Kidney (tissue), 13 donors: ENCODE measurements at regions not wholly inside any gene's neighbourhood (a gene's known extent, or its start where the extent isn't known, plus 50 kb on each side); places are given as distances from the start of the nearest gene placed in this dataset.

Source experiments
- DNase-seq, 5 donors: peaks; one replicate each; pipeline ENCODE4 v3.0.0-alpha.2; 2013 to 2020
- FAIRE-seq: peaks from 2 replicates; lab custom pipeline; 2012; peaks lifted over from hg19 to GRCh38; lab: Jason Lieb, UNC
- H3K27ac ChIP-seq, 2 donors: one replicate each; pipeline ENCODE4 v1.7.0; 2013; ENCODE audit warnings: low read depth in 2 of 2, low read length in 2 of 2, inconsistent platforms in 1 of 2
- H3K27me3 ChIP-seq: one replicate; pipeline ENCODE4 v1.7.1; 2013; ENCODE audit warnings: low read length, inconsistent platforms; ENCODE audit not compliant: control insufficient read depth, insufficient read depth
- H3K36me3 ChIP-seq, 3 donors: one replicate each; pipeline versions ENCODE4 v1.7.0 to v1.7.1; 2013; ENCODE audit warnings: low read length in 3 of 3, control low read depth in 1 of 3, inconsistent platforms in 1 of 3; ENCODE audit not compliant: insufficient read depth in 3 of 3, control insufficient read depth in 2 of 3
- H3K4me1 ChIP-seq, 3 donors: one replicate each; pipeline versions ENCODE4 v1.7.0 to v1.7.1; 2013; ENCODE audit warnings: low read length in 3 of 3, inconsistent platforms in 1 of 3, low read depth in 1 of 3; ENCODE audit not compliant: control insufficient read depth in 2 of 3, insufficient read depth in 2 of 3
- H3K4me3 ChIP-seq, 3 donors: one replicate each; pipeline versions ENCODE4 v1.7.0 to v1.8.1; 2013; ENCODE audit warnings: low read length in 3 of 3, control low read depth in 1 of 3, inconsistent platforms in 1 of 3
- H3K9ac ChIP-seq, 3 donors: one replicate each; pipeline versions ENCODE4 v1.7.0 to v1.7.1; 2013; ENCODE audit warnings: low read length in 3 of 3, control low read depth in 1 of 3, inconsistent platforms in 1 of 3
- H3K9me3 ChIP-seq, 3 donors: one replicate each; pipeline versions ENCODE4 v1.7.0 to v1.7.1; 2013; ENCODE audit warnings: low read length in 3 of 3, control low read depth in 1 of 3, inconsistent platforms in 1 of 3; ENCODE audit not compliant: control insufficient read depth in 2 of 3, insufficient read depth in 1 of 3
- intact Hi-C: fragments of 100-400 bp; cut with DNase I; formaldehyde crosslinking; loops from one replicate; pipeline ENCODE4 v1.11.1; 2022
- TF ChIP-seq, protein P1 (sequence below): IDR thresholded peaks from 3 replicates; pipeline ENCODE4 v1.5.1; 2012; ENCODE audit warnings: mild to moderate bottlenecking, moderate library complexity, borderline replicate concordance; ENCODE audit not compliant: insufficient read depth; ENCODE audit errors: extremely low read depth
- donor health status: control.
- donor health status: control.
- donor health status: control.
- donor health status: control.
- donor health status: control.
- donor health status: DM: yes; HTN: yes; CAD: no.
- donor health status: Normal renal cell carcinoma (clear cell type).

DNA sequence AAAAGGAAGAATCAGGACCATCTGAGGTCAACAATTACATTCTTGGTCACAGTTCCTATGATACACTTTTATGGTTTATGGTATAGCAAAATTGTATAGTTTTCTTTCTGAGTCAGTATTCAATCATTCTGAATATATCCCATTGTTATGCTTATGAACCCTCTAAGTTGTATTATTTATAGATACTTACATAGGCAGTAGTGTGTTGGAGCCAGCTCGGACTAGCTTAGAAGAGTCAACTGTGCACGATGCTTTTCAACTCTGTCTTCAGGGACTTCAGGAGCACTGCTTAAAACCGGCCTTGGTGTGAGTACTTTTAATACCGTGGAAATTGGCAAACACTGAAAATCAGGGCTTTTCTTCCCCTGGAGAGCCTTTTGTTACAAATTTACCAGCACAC lies 215.7 kb downstream of the IKZF2 start:
- H3K4me1 ChIP-seq, result no peaks in the 10 kb centered on the region
- intact Hi-C loops, result no loop called here
- DNase-seq (no peak), FAIRE-seq (no peak)
- H3K27me3 ChIP-seq, result no peaks in the 10 kb centered on the region
- no peak overlapping the region for H3K4me3 ChIP-seq
- no peak overlapping the region for H3K27ac ChIP-seq
- H3K36me3 ChIP-seq, result no peaks in the 10 kb centered on the region
- TF ChIP-seq, protein P1, sequence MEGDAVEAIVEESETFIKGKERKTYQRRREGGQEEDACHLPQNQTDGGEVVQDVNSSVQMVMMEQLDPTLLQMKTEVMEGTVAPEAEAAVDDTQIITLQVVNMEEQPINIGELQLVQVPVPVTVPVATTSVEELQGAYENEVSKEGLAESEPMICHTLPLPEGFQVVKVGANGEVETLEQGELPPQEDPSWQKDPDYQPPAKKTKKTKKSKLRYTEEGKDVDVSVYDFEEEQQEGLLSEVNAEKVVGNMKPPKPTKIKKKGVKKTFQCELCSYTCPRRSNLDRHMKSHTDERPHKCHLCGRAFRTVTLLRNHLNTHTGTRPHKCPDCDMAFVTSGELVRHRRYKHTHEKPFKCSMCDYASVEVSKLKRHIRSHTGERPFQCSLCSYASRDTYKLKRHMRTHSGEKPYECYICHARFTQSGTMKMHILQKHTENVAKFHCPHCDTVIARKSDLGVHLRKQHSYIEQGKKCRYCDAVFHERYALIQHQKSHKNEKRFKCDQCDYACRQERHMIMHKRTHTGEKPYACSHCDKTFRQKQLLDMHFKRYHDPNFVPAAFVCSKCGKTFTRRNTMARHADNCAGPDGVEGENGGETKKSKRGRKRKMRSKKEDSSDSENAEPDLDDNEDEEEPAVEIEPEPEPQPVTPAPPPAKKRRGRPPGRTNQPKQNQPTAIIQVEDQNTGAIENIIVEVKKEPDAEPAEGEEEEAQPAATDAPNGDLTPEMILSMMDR, result no peak
- no peaks in the 10 kb centered on the region for H3K9me3 ChIP-seq
- no peak overlapping the region for H3K9ac ChIP-seq

DNA sequence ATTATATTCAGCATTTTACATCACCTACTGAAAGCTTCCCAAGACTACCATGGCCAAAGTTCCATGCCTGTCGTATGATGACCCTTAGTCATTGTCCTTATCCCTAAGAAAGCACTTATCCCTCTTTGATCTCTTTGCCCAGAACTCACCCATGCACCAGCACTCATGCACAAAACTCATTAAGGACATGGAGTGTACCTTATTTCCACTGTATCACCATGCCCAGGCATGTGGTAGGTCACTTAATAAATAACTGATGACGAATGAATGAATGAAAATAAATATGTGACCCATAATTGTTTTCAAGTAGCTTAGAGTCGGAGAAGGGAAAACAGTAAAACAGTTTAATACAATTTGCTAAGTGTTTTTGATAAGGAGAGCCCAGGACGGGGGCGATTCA lies 220.1 kb downstream of the IKZF2 start:
- TF ChIP-seq, protein P1, result no peak
- H3K27ac ChIP-seq, result no peak overlapping the region
- peaks cover 0 to 4% (median 2%) of the 10 kb centered on the region in 3 donors for H3K4me1 ChIP-seq
- no peaks in the 10 kb centered on the region for H3K9me3 ChIP-seq
- H3K4me3 ChIP-seq, result no peak overlapping the region
- no peaks in the 10 kb centered on the region for H3K36me3 ChIP-seq
- H3K27me3 ChIP-seq, result no peaks in the 10 kb centered on the region
- FAIRE-seq (no peak), DNase-seq (no peak)
- intact Hi-C loops, result no loop called here
- no peak overlapping the region for H3K9ac ChIP-seq

DNA sequence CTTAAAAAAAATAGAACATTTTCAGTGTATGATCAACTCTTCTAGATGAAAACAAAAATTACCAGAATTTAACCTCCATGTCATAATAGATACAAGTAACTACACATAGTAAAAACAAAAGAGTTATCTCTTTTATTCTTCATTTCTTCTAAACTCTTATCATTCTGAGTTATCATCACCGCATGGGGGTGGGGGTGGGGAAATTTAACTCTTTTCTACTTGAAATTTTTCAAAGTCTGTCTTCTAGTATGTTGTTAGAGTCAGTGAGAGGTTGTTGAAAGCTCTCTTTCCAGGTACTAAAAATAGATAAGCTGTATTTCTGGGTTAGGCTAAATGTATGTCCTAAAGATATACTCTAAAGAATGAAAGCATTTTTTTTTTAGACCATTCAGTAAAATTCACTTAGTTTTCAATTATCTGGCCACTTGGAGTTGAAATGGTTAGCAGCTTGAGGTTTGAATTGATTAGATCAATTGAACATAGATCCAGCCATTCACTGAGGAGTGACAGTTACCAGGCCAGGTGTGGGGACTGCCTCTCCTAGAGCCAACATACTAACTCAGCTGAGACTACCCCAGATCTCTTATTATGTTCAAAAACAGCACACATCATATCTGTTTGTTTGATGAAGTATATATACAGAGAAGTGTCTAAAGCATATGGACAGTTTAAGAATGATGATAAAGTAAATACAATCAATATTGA lies 220.7 kb downstream of the IKZF2 start:
- FAIRE-seq (no peak), DNase-seq (no peak)
- TF ChIP-seq, protein P1, result no peak
- Histone ChIP-seq H3K4me1 (peaks cover 0 to 4% (median 2%) of the 10 kb centered on the region in 3 donors), H3K27me3 (no peaks in the 10 kb centered on the region), H3K27ac (no peak overlapping the region), H3K4me3 (no peak overlapping the region), H3K36me3 (no peaks in the 10 kb centered on the region), H3K9ac (no peak overlapping the region), H3K9me3 (no peaks in the 10 kb centered on the region)
- intact Hi-C loops, result no loop called here
